ENCODE measurements at regions not wholly inside any gene's neighbourhood (a gene's known extent, or its start where the extent isn't known, plus 50 kb on each side); places are given as distances from the start of the nearest gene placed in this dataset.

DNA sequence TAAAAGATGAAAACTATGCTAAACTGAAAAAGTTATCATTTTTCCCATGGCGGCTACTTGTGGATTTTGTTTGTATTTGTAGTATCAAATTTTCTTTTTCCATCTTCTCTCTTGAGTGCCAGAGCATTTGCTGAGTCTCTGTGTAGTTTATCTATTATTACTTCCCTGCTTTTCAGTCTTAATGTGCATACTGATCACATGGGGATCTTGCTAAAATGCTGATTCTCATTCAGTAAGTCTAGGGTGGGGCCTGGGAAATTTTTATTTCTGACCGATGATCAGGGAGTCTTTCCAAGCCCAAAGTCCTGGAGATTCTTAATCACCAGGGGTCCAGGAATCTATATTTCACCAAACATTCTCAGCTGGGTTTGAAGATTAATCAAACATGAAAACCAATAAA lies 189.0 kb upstream of the GOT2 start:
- Histone ChIP-seq H3K9ac (ENCODE audit: low read depth in 1 of 2, low read length in 2 of 2) (no peak overlapping the region), H3K4me3 (ENCODE audit: low read length in 2 of 2) (no peak overlapping the region), H3K9me3 (ENCODE audit: control insufficient read depth in 2 of 2, low read length in 2 of 2) (no peaks in the 10 kb centered on the region), H3K27ac (ENCODE audit: low read depth in 2 of 2, low read length in 2 of 2) (no peak overlapping the region), H3K36me3 (ENCODE audit: control insufficient read depth in 2 of 2, insufficient read depth in 2 of 2, low read length in 2 of 2) (no peaks in the 10 kb centered on the region), H3K27me3 (ENCODE audit: control insufficient read depth in 2 of 2, insufficient read depth in 2 of 2, low read length in 2 of 2) (no peaks in the 10 kb centered on the region), H3K4me1 (ENCODE audit: control insufficient read depth in 2 of 2, insufficient read depth in 2 of 2, low read length in 2 of 2) (no peaks in the 10 kb centered on the region)

DNA sequence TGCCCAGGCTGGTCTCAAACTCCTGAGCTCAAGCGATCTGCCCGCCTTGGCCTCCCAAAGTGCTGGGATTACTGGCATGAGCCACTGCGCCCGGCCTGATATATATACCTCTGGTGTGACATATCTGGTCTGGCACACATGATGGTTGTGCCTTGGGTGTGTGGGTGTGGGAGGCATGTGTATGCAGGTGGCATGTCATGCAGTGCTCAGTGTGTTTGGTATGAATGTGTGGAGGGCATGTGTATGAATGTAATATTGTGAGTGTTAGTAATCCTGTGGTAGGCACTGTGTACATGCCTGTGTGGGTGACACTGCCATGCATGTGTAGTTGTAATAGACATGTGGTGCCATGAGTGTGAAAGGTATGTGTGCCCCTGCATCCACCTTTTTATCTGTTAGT lies 179.3 kb upstream of the GOT2 start:
- Histone ChIP-seq H3K9ac (ENCODE audit: low read depth in 1 of 2, low read length in 2 of 2) (no peak overlapping the region), H3K4me3 (ENCODE audit: low read length in 2 of 2) (no peak overlapping the region), H3K36me3 (ENCODE audit: control insufficient read depth in 2 of 2, insufficient read depth in 2 of 2, low read length in 2 of 2) (no peaks in the 10 kb centered on the region), H3K9me3 (ENCODE audit: control insufficient read depth in 2 of 2, low read length in 2 of 2) (no peaks in the 10 kb centered on the region), H3K4me1 (ENCODE audit: control insufficient read depth in 2 of 2, insufficient read depth in 2 of 2, low read length in 2 of 2) (no peaks in the 10 kb centered on the region), H3K27me3 (ENCODE audit: control insufficient read depth in 2 of 2, insufficient read depth in 2 of 2, low read length in 2 of 2) (no peaks in the 10 kb centered on the region), H3K27ac (ENCODE audit: low read depth in 2 of 2, low read length in 2 of 2) (no peak overlapping the region)

DNA sequence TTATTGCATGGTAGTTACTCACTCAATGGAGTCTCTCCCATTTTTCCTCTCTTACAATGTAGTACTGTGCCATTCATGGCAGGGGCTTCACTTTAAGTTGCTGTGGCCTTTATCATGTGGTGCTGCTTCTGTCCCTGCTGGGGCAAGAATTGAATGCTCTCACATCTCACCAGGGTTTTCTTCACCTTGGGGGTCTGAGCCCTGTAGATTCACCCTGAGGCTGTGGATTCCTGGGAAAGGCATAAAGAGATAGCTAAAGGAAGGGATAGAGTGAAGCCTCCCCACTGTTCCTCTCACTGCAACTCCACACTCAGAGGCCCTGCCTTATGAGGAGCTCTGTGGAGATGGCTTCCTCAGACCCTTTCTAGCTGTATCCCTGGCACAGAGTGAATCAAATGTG lies 178.5 kb upstream of the GOT2 start:
- H3K9me3 ChIP-seq (ENCODE audit: control insufficient read depth in 2 of 2, low read length in 2 of 2): no peaks in the 10 kb centered on the region
- H3K4me1 ChIP-seq (ENCODE audit: control insufficient read depth in 2 of 2, insufficient read depth in 2 of 2, low read length in 2 of 2): no peaks in the 10 kb centered on the region
- H3K36me3 ChIP-seq (ENCODE audit: control insufficient read depth in 2 of 2, insufficient read depth in 2 of 2, low read length in 2 of 2): no peaks in the 10 kb centered on the region
- no peaks in the 10 kb centered on the region for H3K27me3 ChIP-seq (ENCODE audit: control insufficient read depth in 2 of 2, insufficient read depth in 2 of 2, low read length in 2 of 2)
- H3K4me3 ChIP-seq (ENCODE audit: low read length in 2 of 2): no peak overlapping the region
- H3K27ac ChIP-seq (ENCODE audit: low read depth in 2 of 2, low read length in 2 of 2): no peak overlapping the region
- no peak overlapping the region for H3K9ac ChIP-seq (ENCODE audit: low read depth in 1 of 2, low read length in 2 of 2)

DNA sequence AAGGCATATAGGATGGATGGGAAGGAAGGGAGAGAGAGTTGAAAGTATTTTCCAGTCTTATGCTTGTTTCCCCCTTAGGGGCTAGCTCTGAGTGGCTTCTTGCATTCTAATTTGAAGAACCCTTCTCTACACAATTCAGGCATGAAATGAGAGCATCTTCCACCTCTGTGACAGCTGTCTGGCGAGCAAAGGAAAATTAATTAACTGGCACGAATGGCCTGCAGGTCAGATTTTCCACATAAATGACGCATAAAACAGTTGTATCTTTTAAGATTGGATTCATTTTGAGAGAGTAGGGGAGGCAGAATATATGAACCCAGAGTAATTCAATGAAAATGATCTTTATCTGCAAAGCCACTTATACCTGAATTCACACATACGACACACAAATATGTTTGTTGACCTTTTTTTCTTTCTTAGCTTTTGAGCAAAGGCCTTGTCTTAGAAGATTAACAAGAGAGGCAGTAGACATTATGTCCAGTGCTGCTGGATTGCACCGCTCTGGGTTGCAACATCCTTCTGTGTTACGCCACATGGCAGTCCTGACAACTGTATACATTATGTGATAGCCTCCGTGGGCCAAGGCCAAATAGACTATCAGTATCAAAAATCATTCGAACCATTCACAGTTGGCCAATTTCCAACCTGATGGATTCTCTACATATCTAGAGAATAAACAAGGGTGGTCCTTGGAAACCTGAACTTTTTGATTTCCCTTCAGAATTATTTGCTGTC lies 173.0 kb upstream of the GOT2 start:
- peaks cover 0 to 2% of the 10 kb centered on the region in 2 donors for H3K9me3 ChIP-seq (ENCODE audit: control insufficient read depth in 2 of 2, low read length in 2 of 2)
- no peak overlapping the region for H3K4me3 ChIP-seq (ENCODE audit: low read length in 2 of 2)
- no peaks in the 10 kb centered on the region for H3K36me3 ChIP-seq (ENCODE audit: control insufficient read depth in 2 of 2, insufficient read depth in 2 of 2, low read length in 2 of 2)
- no peak overlapping the region for H3K27ac ChIP-seq (ENCODE audit: low read depth in 2 of 2, low read length in 2 of 2)
- no peak overlapping the region for H3K9ac ChIP-seq (ENCODE audit: low read depth in 1 of 2, low read length in 2 of 2)
- H3K4me1 ChIP-seq (ENCODE audit: control insufficient read depth in 2 of 2, insufficient read depth in 2 of 2, low read length in 2 of 2): no peaks in the 10 kb centered on the region
- H3K27me3 ChIP-seq (ENCODE audit: control insufficient read depth in 2 of 2, insufficient read depth in 2 of 2, low read length in 2 of 2): no peaks in the 10 kb centered on the region

DNA sequence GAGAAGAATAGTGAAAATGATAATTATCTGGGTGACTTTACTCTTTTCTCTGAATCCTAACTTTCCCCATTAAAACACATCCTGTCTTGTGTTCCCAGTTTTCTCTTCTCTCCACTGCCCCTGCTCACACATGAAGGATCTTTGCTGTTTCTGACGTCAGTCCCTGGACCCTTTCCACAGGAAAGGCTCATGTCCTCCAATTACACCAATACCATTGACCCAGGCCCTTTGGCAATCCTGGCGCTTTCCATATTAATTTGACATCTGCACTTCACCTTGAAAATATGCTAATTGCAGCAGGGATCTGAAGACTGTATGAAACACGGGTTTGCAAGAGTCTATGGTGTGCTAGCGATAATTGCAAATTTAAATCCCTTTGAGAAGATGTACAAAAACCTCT lies 170.2 kb upstream of the GOT2 start:
- Histone ChIP-seq H3K4me1 (ENCODE audit: control insufficient read depth in 2 of 2, insufficient read depth in 2 of 2, low read length in 2 of 2) (no peaks in the 10 kb centered on the region), H3K4me3 (ENCODE audit: low read length in 2 of 2) (no peak overlapping the region), H3K27ac (ENCODE audit: low read depth in 2 of 2, low read length in 2 of 2) (no peak overlapping the region)

DNA sequence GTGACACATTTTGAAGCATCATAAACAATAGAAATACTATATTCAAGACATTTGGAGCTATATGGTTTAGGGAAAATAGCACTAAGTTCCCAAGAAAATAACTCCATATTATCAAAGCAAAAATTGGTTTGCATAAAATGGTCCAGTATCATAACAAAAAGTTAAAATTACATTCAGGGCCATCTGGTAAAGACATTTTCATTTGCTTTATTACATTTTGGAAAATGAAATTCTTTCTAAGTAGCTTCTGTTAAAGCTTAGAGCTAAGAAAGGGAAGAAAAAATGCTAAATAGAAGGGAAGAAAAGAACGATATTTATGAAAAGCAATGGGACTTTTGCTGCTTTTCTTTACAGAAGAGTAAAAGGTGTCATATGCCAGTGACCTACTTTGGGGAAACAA lies 155.4 kb upstream of the GOT2 start:
- H3K36me3 ChIP-seq (ENCODE audit: control insufficient read depth in 2 of 2, insufficient read depth in 2 of 2, low read length in 2 of 2): no peaks in the 10 kb centered on the region
- no peak overlapping the region for H3K27ac ChIP-seq (ENCODE audit: low read depth in 2 of 2, low read length in 2 of 2)
- H3K9me3 ChIP-seq (ENCODE audit: control insufficient read depth in 2 of 2, low read length in 2 of 2): peaks cover 0 to 6% of the 10 kb centered on the region in 2 donors
- no peak overlapping the region for H3K4me3 ChIP-seq (ENCODE audit: low read length in 2 of 2)
- no peak overlapping the region for H3K9ac ChIP-seq (ENCODE audit: low read depth in 1 of 2, low read length in 2 of 2)
- H3K4me1 ChIP-seq (ENCODE audit: control insufficient read depth in 2 of 2, insufficient read depth in 2 of 2, low read length in 2 of 2): no peaks in the 10 kb centered on the region
- no peaks in the 10 kb centered on the region for H3K27me3 ChIP-seq (ENCODE audit: control insufficient read depth in 2 of 2, insufficient read depth in 2 of 2, low read length in 2 of 2)

More for the DNA sequence above, 170.2 kb upstream of the GOT2 start:
- peaks cover 0 to 2% of the 10 kb centered on the region in 2 donors for H3K9me3 ChIP-seq (ENCODE audit: control insufficient read depth in 2 of 2, low read length in 2 of 2)
- H3K36me3 ChIP-seq (ENCODE audit: control insufficient read depth in 2 of 2, insufficient read depth in 2 of 2, low read length in 2 of 2): no peaks in the 10 kb centered on the region
- H3K9ac ChIP-seq (ENCODE audit: low read depth in 1 of 2, low read length in 2 of 2): no peak overlapping the region
- no peaks in the 10 kb centered on the region for H3K27me3 ChIP-seq (ENCODE audit: control insufficient read depth in 2 of 2, insufficient read depth in 2 of 2, low read length in 2 of 2)

DNA sequence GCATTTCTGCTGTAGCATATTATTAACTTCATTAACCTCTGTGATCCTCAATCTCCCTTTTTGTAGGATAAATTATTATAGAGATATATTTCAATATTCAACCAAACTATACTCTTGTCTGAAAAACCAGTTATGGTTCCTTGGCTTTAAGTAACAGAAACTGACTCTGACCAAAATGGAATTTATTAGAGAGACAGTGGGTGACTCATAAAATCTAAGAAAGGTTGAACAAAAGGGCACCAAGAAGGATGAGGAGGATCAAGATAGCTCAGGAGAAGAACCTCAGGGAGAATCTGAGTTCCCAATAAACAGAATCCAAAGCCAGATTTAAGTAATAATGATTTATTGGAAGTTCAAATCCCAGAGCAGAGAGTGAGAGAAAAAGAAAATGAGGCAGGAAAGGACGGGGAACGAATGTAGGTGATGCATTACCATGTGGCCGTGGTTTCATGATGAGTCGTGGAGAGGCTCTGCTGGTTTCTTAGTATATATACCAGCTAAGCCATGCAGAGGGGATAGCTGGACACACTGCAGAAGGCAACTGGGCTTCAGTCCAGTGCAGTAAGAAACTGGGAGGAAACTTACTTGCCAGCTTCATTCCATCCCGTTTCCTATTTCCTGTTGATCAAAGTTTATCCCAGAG lies 151.5 kb upstream of the GOT2 start:
- Histone ChIP-seq H3K4me1 (ENCODE audit: control insufficient read depth in 2 of 2, insufficient read depth in 2 of 2, low read length in 2 of 2) (no peaks in the 10 kb centered on the region), H3K36me3 (ENCODE audit: control insufficient read depth in 2 of 2, insufficient read depth in 2 of 2, low read length in 2 of 2) (no peaks in the 10 kb centered on the region), H3K9ac (ENCODE audit: low read depth in 1 of 2, low read length in 2 of 2) (no peak overlapping the region), H3K4me3 (ENCODE audit: low read length in 2 of 2) (no peak overlapping the region), H3K27ac (ENCODE audit: low read depth in 2 of 2, low read length in 2 of 2) (no peak overlapping the region), H3K9me3 (ENCODE audit: control insufficient read depth in 2 of 2, low read length in 2 of 2) (no peaks in the 10 kb centered on the region), H3K27me3 (ENCODE audit: control insufficient read depth in 2 of 2, insufficient read depth in 2 of 2, low read length in 2 of 2) (no peaks in the 10 kb centered on the region)

DNA sequence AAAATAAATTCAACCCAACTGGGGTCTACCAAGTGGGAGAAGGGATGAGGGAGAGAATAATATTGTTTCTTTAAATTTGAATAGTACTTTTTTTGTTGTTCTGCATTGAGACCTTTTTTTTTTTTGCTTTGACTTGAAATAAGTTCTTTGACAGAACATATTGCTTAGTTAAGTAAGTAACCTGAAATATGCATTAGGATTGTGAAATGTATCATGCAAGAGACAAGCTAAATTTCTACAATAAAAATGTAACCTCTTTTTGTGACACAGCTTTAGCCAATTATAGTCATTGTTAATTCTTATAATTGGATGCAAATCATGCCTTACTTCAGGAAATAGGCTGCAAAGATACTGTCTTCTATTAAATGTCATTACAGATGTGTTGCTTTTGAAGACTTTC lies 150.0 kb upstream of the GOT2 start:
- Histone ChIP-seq H3K4me1 (ENCODE audit: control insufficient read depth in 2 of 2, insufficient read depth in 2 of 2, low read length in 2 of 2) (no peaks in the 10 kb centered on the region), H3K36me3 (ENCODE audit: control insufficient read depth in 2 of 2, insufficient read depth in 2 of 2, low read length in 2 of 2) (no peaks in the 10 kb centered on the region), H3K27me3 (ENCODE audit: control insufficient read depth in 2 of 2, insufficient read depth in 2 of 2, low read length in 2 of 2) (no peaks in the 10 kb centered on the region), H3K9me3 (ENCODE audit: control insufficient read depth in 2 of 2, low read length in 2 of 2) (no peaks in the 10 kb centered on the region), H3K4me3 (ENCODE audit: low read length in 2 of 2) (no peak overlapping the region), H3K9ac (ENCODE audit: low read depth in 1 of 2, low read length in 2 of 2) (no peak overlapping the region), H3K27ac (ENCODE audit: low read depth in 2 of 2, low read length in 2 of 2) (no peak overlapping the region)

DNA sequence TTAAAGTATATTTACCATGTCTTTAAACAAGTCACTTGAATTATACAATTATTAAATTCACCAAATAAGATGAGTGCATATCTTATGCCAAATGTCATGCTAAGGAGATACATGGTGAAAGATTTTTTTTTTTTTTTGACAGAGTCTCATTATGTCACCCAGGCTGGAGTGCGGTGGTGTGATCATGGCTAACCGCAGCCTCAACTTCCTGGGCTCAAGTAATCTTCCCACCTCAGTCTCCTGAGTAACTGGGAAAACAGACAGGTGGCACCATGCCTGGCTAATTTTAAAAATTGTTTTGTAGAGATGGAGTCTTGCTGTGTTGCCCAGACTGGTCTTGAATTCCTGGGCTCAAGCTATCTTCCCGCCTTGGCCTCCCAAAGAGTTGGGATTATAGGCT lies 149.0 kb upstream of the GOT2 start:
- no peaks in the 10 kb centered on the region for H3K27me3 ChIP-seq (ENCODE audit: control insufficient read depth in 2 of 2, insufficient read depth in 2 of 2, low read length in 2 of 2)
- no peaks in the 10 kb centered on the region for H3K4me1 ChIP-seq (ENCODE audit: control insufficient read depth in 2 of 2, insufficient read depth in 2 of 2, low read length in 2 of 2)
- H3K36me3 ChIP-seq (ENCODE audit: control insufficient read depth in 2 of 2, insufficient read depth in 2 of 2, low read length in 2 of 2): no peaks in the 10 kb centered on the region
- H3K9ac ChIP-seq (ENCODE audit: low read depth in 1 of 2, low read length in 2 of 2): no peak overlapping the region
- H3K9me3 ChIP-seq (ENCODE audit: control insufficient read depth in 2 of 2, low read length in 2 of 2): no peaks in the 10 kb centered on the region
- no peak overlapping the region for H3K4me3 ChIP-seq (ENCODE audit: low read length in 2 of 2)
- H3K27ac ChIP-seq (ENCODE audit: low read depth in 2 of 2, low read length in 2 of 2): no peak overlapping the region

DNA sequence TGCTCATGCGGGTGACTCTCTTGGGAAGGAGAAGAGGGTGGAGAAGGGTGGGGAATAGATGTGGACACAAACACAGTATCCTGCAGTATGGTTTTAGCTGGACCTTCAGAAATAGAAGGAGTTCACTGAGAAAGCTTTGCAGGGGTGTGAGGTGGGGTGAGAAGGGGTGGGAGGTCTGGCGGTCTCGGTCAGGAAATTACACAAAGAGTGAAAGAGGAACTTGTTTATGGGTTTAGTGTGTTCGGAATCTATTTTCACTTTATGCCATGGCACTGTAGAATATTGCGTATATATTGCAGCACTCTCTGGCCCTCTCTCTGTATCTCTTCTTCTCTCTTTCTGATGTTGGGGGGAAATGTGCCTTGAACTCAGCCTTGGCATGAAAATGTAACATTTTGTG lies 148.2 kb upstream of the GOT2 start:
- Histone ChIP-seq H3K9ac (ENCODE audit: low read depth in 1 of 2, low read length in 2 of 2) (no peak overlapping the region), H3K36me3 (ENCODE audit: control insufficient read depth in 2 of 2, insufficient read depth in 2 of 2, low read length in 2 of 2) (no peaks in the 10 kb centered on the region), H3K4me3 (ENCODE audit: low read length in 2 of 2) (no peak overlapping the region), H3K27ac (ENCODE audit: low read depth in 2 of 2, low read length in 2 of 2) (no peak overlapping the region), H3K4me1 (ENCODE audit: control insufficient read depth in 2 of 2, insufficient read depth in 2 of 2, low read length in 2 of 2) (no peaks in the 10 kb centered on the region), H3K9me3 (ENCODE audit: control insufficient read depth in 2 of 2, low read length in 2 of 2) (no peaks in the 10 kb centered on the region), H3K27me3 (ENCODE audit: control insufficient read depth in 2 of 2, insufficient read depth in 2 of 2, low read length in 2 of 2) (no peaks in the 10 kb centered on the region)

Measured in mucosa of rectum (tissue), 2 donors.